ENCODE measurements at regions not wholly inside any gene's neighbourhood (a gene's known extent, or its start where the extent isn't known, plus 50 kb on each side); places are given as distances from the start of the nearest gene placed in this dataset.
"Not testable (repeated sequence)": the region's sequence is repeated elsewhere in the genome, so short reads cannot be mapped to it uniquely, and the experiment has no call there.

GRCh38 chrX:7617994-7618393, 225.0 kb upstream of the VCX start:
- CTCF ChIA-PET: no interaction called here

GRCh38 chrX:7614616-7615015, 228.4 kb upstream of the VCX start:
- POLR2A ChIA-PET: no interaction called here
- TF ChIP-seq CTCF (IDR thresholded peaks at IDR 0.05; ENCODE audit: unreplicated experiment): no peak
- intact Hi-C loops (cut with micrococcal nuclease): no loop called here
- no peak for DNase-seq (ENCODE audit: unreplicated experiment)
- Mint-ChIP-seq H3K36me3 (ENCODE audit: insufficient read depth, unreplicated experiment) (no peaks in the 10 kb centered on the region), H3K27ac (ENCODE audit: low read depth, unreplicated experiment) (no peak overlapping the region), H3K4me1 (ENCODE audit: insufficient read depth, unreplicated experiment) (no peaks in the 10 kb centered on the region), H3K9me3 (ENCODE audit: unreplicated experiment) (no peaks in the 10 kb centered on the region), H3K27me3 (ENCODE audit: insufficient read depth, unreplicated experiment) (peaks cover 19% of the 10 kb centered on the region), H3K4me3 (ENCODE audit: unreplicated experiment) (no peak overlapping the region)
- CTCF ChIA-PET: no interaction called here
- BruUV-seq (replicated peaks): no TSS peak

More at GRCh38 chrX:7617994-7618393, 225.0 kb upstream of the VCX start:
- TF ChIP-seq CTCF (IDR thresholded peaks at IDR 0.05; ENCODE audit: unreplicated experiment): no peak
- intact Hi-C loops (cut with micrococcal nuclease): no loop called here
- Mint-ChIP-seq H3K36me3 (ENCODE audit: insufficient read depth, unreplicated experiment) (no peaks in the 10 kb centered on the region), H3K9me3 (ENCODE audit: unreplicated experiment) (peaks cover 6% of the 10 kb centered on the region), H3K4me3 (ENCODE audit: unreplicated experiment) (no peak overlapping the region), H3K27ac (ENCODE audit: low read depth, unreplicated experiment) (no peak overlapping the region), H3K27me3 (ENCODE audit: insufficient read depth, unreplicated experiment) (peaks cover 31% of the 10 kb centered on the region), H3K4me1 (ENCODE audit: insufficient read depth, unreplicated experiment) (no peaks in the 10 kb centered on the region)
- POLR2A ChIA-PET: no interaction called here
- no peak for DNase-seq (ENCODE audit: unreplicated experiment)
- BruUV-seq (replicated peaks): no TSS peak

GRCh38 chrX:7608625-7609024, 234.3 kb upstream of the VCX start:
- DNase-seq (ENCODE audit: unreplicated experiment); BruUV-seq (replicated peaks); H3K4me3 Mint-ChIP-seq (ENCODE audit: unreplicated experiment); H3K27me3 Mint-ChIP-seq (ENCODE audit: insufficient read depth, unreplicated experiment); H3K27ac Mint-ChIP-seq (ENCODE audit: low read depth, unreplicated experiment); H3K4me1 Mint-ChIP-seq (ENCODE audit: insufficient read depth, unreplicated experiment); POLR2A ChIA-PET; H3K36me3 Mint-ChIP-seq (ENCODE audit: insufficient read depth, unreplicated experiment); intact Hi-C loops (cut with micrococcal nuclease); H3K9me3 Mint-ChIP-seq (ENCODE audit: unreplicated experiment); CTCF ChIA-PET: not testable (repeated sequence)

- ChIA-PET POLR2A (no interaction called here), CTCF (no interaction called here)
Measured at GRCh38 chrX:7606039-7606652, 236.8 kb upstream of the VCX start.

More at GRCh38 chrX:7606039-7606652, 236.8 kb upstream of the VCX start:
- Mint-ChIP-seq H3K36me3 (ENCODE audit: insufficient read depth, unreplicated experiment) (no peaks in the 10 kb centered on the region), H3K9me3 (ENCODE audit: unreplicated experiment) (peaks cover 17% of the 10 kb centered on the region), H3K4me1 (ENCODE audit: insufficient read depth, unreplicated experiment) (no peaks in the 10 kb centered on the region), H3K4me3 (ENCODE audit: unreplicated experiment) (no peak overlapping the region), H3K27ac (ENCODE audit: low read depth, unreplicated experiment) (no peak overlapping the region), H3K27me3 (ENCODE audit: insufficient read depth, unreplicated experiment) (no peaks in the 10 kb centered on the region)
- intact Hi-C loops (cut with micrococcal nuclease): no loop called here
- no peak for DNase-seq (ENCODE audit: unreplicated experiment)
- no peak for TF ChIP-seq CTCF (IDR thresholded peaks at IDR 0.05; ENCODE audit: unreplicated experiment)
- BruUV-seq (replicated peaks): no TSS peak

Data from MCF 10A (cell line).